ENCODE measurements at regions not wholly inside any gene's neighbourhood (a gene's known extent, or its start where the extent isn't known, plus 50 kb on each side); places are given as distances from the start of the nearest gene placed in this dataset.
"Not testable (repeated sequence)": the region's sequence is repeated elsewhere in the genome, so short reads cannot be mapped to it uniquely, and the experiment has no call there.

- H3K27me3 ChIP-seq, result no peaks in the 10 kb centered on the region
- intact Hi-C loops (cut with DNase I), result no loop called here
- H3K9me3 ChIP-seq, result no peaks in the 10 kb centered on the region
- H3K36me3 ChIP-seq, result no peaks in the 10 kb centered on the region
- WGBS, result 93% methylated on average over 5 of the region's 5 CpGs
- TF ChIP-seq EP300 (IDR thresholded peaks at IDR 0.05) (no peak), POLR2AphosphoS5 (IDR thresholded peaks at IDR 0.05) (no peak)
- no peaks in the 10 kb centered on the region for H3K4me1 ChIP-seq
- no peak for DNase-seq (ENCODE audit: extremely low spot score)
- H3K4me3 ChIP-seq, result no peak overlapping the region
- no peak overlapping the region for H3K27ac ChIP-seq (replicated peaks in 1 of 4)
Observed at GRCh38 chr14:57061009-57061711, 207.5 kb downstream of the EXOC5 start.

- Histone ChIP-seq H3K4me3 (no peak overlapping the region), H3K36me3 (no peaks in the 10 kb centered on the region), H3K9me3 (no peaks in the 10 kb centered on the region), H3K27me3 (no peaks in the 10 kb centered on the region), H3K27ac (replicated peaks in 1 of 4) (no peak overlapping the region), H3K4me1 (no peaks in the 10 kb centered on the region)
- intact Hi-C loops (cut with DNase I), result no loop called here
- 70% methylated on average over 6 of the region's 6 CpGs for WGBS
- no peak for TF ChIP-seq CTCF (IDR thresholded peaks at IDR 0.05)
- no peak for TF ChIP-seq POLR2A (IDR thresholded peaks at IDR 0.05; ENCODE audit: low read depth)
- TF ChIP-seq POLR2AphosphoS5 (IDR thresholded peaks at IDR 0.05), result no peak
- TF ChIP-seq EP300 (IDR thresholded peaks at IDR 0.05), result no peak
- DNase-seq (ENCODE audit: extremely low spot score), result no peak
Observed at GRCh38 chr14:57060276-57060955, 208.3 kb downstream of the EXOC5 start.

GRCh38 chr14:57058319-57058718 is 210.4 kb downstream of the EXOC5 start:
- H3K36me3 ChIP-seq, result no peaks in the 10 kb centered on the region
- WGBS, result 87% methylated on average over 6 of the region's 7 CpGs
- DNase-seq (ENCODE audit: extremely low spot score), result no peak
- H3K27ac ChIP-seq (replicated peaks in 1 of 4), result no peak overlapping the region
- no peaks in the 10 kb centered on the region for H3K27me3 ChIP-seq
- intact Hi-C loops (cut with DNase I), result no loop called here
- H3K4me1 ChIP-seq, result no peaks in the 10 kb centered on the region
- no peak overlapping the region for H3K4me3 ChIP-seq
- no peaks in the 10 kb centered on the region for H3K9me3 ChIP-seq
- TF ChIP-seq POLR2AphosphoS5 (IDR thresholded peaks at IDR 0.05) (no peak), CTCF (IDR thresholded peaks at IDR 0.05) (no peak), POLR2A (IDR thresholded peaks at IDR 0.05; ENCODE audit: low read depth) (no peak), EP300 (IDR thresholded peaks at IDR 0.05) (no peak)

- H3K27me3 ChIP-seq, result no peaks in the 10 kb centered on the region
- intact Hi-C loops (cut with DNase I), result no loop called here
- no peak for DNase-seq (ENCODE audit: extremely low spot score)
- WGBS, result 34% methylated on average over 4 of the region's 4 CpGs
- no peaks in the 10 kb centered on the region for H3K36me3 ChIP-seq
- no peak overlapping the region for H3K4me3 ChIP-seq
- H3K27ac ChIP-seq (replicated peaks in 1 of 4), result no peak overlapping the region
- H3K4me1 ChIP-seq, result no peaks in the 10 kb centered on the region
- TF ChIP-seq CTCF (IDR thresholded peaks at IDR 0.05), result no peak
- no peak for TF ChIP-seq EP300 (IDR thresholded peaks at IDR 0.05)
- no peak for TF ChIP-seq POLR2AphosphoS5 (IDR thresholded peaks at IDR 0.05)
- TF ChIP-seq POLR2A (IDR thresholded peaks at IDR 0.05; ENCODE audit: low read depth), result no peak
- no peaks in the 10 kb centered on the region for H3K9me3 ChIP-seq
Observed at GRCh38 chr14:57057803-57058202, 210.9 kb downstream of the EXOC5 start.

- DNase-seq (ENCODE audit: extremely low spot score); H3K4me1 ChIP-seq; H3K27me3 ChIP-seq; H3K4me3 ChIP-seq; H3K9me3 ChIP-seq; H3K36me3 ChIP-seq; H3K27ac ChIP-seq (replicated peaks in 1 of 4); intact Hi-C loops (cut with DNase I): not testable (repeated sequence)
- 100% methylated on average over 3 of the region's 24 CpGs for WGBS
Observed at GRCh38 chr14:57056522-57056921, 212.2 kb downstream of the EXOC5 start.
